GM21381 (cell line): ENCODE measurements at regions not wholly inside any gene's neighbourhood (a gene's known extent, or its start where the extent isn't known, plus 50 kb on each side); places are given as distances from the start of the nearest gene placed in this dataset.
"Not testable (repeated sequence)": the region's sequence is repeated elsewhere in the genome, so short reads cannot be mapped to it uniquely, and the experiment has no call there.

Experiments
- ATAC-seq: cut with Tn5 transposase; IDR thresholded peaks from one replicate; pipeline ENCODE4 v1.9.1; 2021; ENCODE audit warnings: mild to moderate bottlenecking, moderate library complexity; ENCODE audit not compliant: unreplicated experiment

- ATAC-seq = not testable (repeated sequence)
These were observed 372.6 kb upstream of the MEX3C start for GRCh38 chr18:51570071-51570470.

DNA sequence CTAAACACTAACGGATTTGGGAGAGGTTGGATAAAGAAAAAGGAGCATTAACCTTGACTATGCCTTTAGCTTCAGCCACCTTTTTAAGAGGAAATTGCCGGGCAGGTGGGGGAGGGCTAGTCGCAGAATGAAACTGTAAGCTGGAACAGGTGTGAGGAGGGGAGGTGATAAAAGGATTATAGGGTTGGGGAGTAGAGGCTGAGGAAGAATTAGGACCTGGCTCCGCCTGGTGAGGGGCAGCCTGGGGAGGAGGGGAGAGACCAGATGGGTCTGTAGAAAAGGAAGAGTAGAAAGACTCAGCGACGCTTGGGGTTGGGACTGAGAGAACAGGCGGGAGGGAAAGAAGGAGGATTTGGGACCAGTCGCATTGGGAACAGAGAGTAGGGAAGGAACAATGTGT is 376.4 kb upstream of the MEX3C start:
- not testable (repeated sequence) for ATAC-seq

GRCh38 chr18:51575171-51575570 is 377.7 kb upstream of the MEX3C start:
- no peak for ATAC-seq

DNA sequence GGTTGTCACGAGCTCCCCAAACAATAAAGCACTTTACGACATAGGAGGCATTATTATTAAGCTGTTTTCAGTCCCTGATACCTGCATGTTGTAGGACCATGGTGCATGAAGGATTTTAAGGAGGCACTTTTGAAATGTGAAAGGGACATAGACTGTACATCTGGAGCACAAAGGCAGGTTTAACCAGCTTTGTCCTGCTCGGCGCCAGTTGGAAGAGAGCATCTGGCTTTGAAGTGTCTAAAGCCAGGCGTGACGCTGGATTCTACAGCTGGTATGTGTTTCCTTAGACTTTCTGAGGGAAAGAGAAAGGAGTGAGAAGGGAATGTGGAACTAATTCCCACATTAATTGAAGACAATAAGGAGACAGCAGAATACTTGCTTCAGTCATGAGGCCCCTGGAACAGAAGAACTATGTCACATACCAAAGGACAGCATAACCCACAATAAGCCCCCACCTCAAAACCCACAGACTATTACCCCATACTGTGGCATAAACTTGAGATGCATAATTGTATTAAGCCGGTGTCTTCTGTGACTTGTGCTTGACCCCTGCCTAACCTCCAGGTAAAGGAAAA is 381.0 kb upstream of the MEX3C start:
- ATAC-seq = no peak

GRCh38 chr18:51580580-51580979 is 383.1 kb upstream of the MEX3C start:
- no peak for ATAC-seq

DNA sequence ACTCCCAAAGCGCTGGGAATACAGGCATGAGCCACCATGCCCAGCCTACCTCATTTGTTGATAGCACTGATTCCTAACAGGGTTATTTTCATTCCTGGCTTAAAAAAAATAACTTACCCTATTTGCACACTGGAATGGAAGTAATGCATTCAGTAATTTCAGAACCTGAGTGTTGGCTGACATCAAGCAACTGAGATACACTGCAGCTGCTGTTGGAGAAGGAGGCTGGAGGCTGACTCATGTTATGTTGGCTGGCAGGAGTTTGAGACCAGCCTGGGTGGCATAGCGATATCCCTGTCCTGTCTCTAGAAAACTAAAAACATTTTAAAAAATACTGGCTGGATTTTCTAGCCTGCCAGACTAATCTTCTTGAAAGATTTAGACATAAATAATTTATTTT is 385.1 kb upstream of the MEX3C start:
- ATAC-seq = no peak

- ATAC-seq = no peak
These were observed 391.1 kb upstream of the MEX3C start for GRCh38 chr18:51588616-51589015.

DNA sequence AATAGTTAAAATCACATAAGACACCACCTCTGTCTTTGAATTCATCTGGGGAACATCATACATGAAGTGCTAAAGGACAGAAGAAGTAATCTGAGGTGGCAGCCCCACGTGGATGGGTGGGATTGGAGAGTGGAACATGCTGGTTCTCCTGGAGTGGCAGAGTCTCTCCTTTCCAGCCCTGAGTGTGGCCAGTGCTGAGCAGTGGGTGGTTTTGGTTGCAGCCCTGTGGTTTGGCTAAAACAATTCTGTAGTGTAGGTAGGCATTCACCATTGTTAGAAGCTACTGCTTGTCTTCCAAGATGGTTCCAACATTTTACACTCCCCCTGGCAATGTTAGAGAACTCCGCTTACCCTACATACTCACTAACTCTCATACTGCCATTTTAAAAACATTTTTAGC is 396.4 kb upstream of the MEX3C start:
- ATAC-seq = no peak

DNA sequence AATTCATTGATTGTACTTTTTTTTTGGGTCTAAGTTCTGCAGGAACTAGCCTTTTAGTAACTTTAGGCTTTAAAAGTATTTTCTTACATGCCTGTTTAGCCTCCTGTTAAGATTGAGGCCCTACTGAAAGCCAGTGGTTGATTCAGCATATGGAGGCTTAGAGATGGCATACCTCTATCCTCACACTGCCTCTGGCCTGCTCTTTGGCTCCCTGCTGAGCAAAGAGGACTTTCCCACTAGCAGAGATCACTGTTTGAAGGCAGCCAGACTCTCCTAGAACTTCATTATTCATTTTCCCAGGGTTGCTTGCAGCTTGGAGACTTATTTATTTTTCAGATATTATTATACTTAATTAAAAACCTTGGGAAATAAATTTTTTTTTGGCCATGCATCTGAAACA is 405.6 kb upstream of the MEX3C start:
- ATAC-seq = no peak

DNA sequence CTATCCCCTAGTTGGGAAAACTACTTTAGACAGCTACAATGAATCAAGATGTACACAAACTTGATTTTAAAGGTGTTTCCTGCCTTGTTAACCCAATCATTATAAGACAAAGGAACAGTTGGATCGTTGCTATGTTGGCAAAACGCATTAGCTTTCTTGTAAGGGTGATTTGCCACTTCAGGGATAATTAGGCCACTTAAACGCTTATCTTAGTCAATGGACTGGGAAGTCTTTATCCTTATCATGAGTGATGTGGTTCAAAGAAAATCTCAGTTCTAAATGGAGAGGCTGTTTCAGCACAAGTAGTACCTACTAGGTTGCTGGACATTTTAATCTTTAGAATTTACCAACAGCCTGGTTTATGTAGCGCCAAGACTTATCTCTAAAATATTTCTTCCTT is 406.1 kb upstream of the MEX3C start:
- no peak for ATAC-seq

GRCh38 chr18:51610481-51610880 is 413.0 kb upstream of the MEX3C start:
- no peak for ATAC-seq

DNA sequence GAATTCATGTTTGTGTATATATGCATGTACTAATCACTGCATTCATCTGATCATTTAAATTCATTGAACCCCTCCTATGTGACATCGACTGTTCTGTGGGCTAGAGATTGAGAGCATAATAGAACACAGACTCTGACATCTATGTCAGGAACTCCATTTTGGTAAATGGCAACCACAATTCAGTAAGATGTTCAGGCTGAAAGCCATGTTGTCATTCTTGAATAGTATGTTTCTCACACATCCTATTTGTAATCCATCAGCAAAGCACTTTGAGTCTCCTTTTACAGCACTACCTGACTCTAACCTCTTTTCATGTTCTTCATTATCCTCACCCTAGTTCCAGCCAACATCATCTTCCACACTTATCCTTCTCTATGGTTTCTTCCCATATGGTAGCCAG is 413.8 kb upstream of the MEX3C start:
- ATAC-seq = no peak

DNA sequence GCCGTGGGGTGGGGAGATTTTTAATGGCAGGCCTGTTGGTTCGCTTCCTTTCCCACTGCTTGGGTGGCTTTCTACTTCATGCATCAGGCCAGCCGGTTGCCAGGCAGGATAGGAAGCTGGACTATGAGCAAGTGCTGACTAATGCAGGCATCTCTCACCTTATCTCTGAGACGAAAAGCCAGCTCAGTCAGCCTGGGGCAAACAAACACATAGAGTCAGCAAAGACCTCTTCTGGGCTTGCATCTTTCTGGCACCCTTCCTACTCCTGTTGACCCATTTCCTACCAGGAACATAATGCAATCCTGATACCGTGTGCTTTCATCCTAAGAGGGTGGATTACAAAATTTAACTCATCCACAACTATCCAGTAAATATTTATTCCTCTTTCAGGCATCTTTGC is 416.6 kb upstream of the MEX3C start:
- no peak for ATAC-seq

DNA sequence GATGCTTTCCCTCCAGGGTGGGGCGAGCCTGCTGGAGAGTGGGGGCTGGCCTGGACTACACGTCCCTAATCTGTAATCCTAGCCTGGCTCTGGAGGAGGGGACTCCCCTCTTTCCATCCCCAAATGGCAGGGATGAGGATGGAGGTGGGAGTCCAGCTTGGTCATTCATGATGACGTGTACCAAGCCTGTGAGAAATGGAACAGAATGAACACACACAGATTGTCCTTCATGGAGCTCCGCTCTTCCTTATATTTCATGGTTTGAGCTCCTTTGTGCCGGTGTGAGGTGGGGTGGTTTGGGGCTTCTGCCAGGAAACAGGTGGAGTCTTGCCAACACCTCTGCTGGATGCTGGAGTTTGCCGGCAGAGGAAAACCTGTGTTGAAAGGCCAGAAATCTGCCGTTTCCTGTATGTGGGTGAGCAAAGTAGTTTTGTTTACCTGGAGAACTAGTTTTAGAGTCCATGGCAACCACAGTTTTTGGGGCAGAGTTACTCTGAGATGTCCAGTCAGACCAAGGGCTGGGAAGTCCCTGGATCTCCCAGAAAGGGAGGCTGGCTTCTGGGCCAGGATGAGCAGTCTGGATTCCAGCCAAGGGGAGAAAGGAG is 417.6 kb upstream of the MEX3C start:
- ATAC-seq = no peak

DNA sequence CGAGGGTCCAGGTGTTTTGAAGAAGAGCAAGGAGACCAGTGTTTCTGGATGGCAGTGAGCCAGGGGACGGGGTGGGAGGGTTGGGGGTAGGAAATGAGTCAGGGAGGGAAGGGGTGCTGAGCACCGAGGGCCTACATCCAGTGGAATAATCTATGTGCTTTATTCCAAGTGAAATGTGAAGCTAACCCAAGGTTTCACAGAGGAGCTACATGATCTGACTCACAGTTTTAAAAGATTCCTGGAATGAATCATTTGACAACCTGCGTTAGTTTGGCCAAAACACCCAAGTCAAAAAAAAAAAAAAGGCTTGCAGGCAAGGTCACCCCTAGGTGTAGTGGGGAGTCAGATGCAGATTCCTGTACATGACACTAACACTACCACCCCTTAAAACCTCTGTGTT is 419.7 kb upstream of the MEX3C start:
- no peak for ATAC-seq

- ATAC-seq = no peak
These were observed 420.2 kb upstream of the MEX3C start for GRCh38 chr18:51617572-51618260.

DNA sequence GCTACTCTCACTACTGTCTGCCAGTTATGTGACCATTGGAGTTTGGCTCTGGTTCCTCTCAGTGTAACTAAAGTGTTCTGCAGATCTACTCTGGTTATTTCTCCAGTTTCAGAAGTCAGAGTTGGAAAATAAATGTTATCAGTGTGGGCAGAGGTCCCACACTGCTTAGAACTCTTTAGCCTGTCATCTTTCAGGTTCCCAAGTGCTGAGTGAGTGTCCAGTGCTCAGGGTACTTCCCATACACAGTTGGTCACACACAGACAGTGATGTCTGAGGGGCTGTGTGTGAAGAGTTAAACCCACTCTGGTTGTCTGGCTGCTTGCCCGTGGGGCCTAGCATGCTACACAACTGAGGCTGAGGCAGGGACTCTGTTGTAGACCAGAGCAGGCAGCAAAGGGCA is 421.8 kb upstream of the MEX3C start:
- no peak for ATAC-seq

DNA sequence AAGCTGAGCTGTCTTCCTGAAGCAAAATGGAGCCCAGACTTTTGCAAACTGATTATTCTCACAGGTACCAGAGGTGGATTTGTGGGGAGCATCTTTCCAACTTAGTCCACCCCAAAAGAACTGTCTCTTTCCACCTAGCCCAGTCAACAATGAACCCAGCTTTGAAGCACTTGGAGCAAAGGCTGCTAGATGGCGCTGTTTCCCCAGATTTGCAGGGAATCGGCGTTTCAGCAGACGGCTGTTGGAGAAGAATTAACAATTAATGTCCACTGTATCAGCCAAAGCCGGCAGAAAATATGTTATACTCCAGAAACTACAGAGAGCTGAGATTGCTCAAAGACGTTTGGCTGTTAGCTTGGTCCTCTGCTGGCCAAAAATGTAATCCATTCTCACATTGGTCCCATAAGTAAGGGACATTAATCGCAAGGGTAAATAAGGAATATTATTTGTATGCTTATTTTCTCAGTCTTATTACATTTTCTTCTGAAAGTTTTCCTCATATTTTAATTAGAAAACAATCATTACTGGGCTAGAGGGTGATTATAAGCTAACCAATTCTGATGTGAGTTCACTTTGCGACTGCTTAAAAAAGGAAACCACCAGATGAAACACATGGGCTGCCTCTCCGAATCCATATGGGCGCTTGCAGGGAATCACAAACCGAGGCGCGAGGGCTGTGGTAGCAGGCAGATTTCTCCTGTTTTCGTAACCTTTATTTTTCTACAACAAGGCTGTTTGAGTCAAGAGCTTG is 423.8 kb upstream of the MEX3C start:
- no peak for ATAC-seq

GRCh38 chr18:51621864-51622160 is 424.3 kb upstream of the MEX3C start:
- ATAC-seq = no peak

- no peak for ATAC-seq
These were observed 425.2 kb upstream of the MEX3C start for GRCh38 chr18:51622702-51623101.

DNA sequence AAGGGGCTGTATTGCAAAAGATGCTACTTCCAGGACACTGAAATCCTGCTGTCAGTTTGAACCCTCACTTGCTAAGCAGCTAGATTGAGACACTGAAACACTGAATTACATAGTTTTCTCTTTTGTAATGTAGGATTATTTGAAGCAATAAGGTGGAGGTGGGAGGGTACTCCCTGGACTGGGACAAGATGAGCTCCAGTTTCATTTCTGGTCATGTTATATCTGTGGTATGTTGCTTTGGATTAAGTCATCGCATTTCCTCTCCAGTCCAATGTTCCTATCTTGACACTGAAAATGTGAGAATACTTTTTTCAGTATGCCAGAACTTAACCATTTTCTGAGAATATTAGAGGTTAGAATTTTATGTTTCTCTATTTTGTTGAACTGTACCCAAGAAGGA is 426.2 kb upstream of the MEX3C start:
- no peak for ATAC-seq

DNA sequence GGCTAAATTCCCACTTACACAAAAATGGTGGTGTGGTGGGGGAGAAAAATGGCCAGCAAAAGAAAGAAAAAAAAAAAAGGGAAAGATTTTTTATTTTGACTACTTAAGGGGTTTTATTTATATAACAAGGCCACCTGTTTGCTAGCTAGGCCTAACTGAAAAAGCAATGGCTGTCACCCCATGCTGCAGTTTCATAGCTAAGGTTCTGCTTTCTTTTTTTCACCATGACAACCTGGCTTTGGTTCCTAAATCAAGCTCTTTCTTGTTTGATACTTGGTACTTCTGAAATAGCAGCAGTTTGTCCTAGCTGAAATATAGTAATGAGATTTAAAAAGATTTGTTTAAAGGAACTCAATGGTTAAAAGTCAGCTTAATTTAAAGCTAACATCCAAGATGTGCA is 433.2 kb upstream of the MEX3C start:
- ATAC-seq = no peak
